HEK293 (cell line): ENCODE measurements at regions not wholly inside any gene's neighbourhood (a gene's known extent, or its start where the extent isn't known, plus 50 kb on each side); places are given as distances from the start of the nearest gene placed in this dataset.

Source experiments
- ATF2 ChIP-seq: fragments of 450-650 bp; formaldehyde crosslinking; IDR thresholded peaks from 2 replicates; pipeline ENCODE4 v1.5.1; 2016; ENCODE audit warnings: missing biosample characterization, missing genetic modification characterization, low read depth
- CTCF ChIP-seq: fragments of 450-650 bp; formaldehyde crosslinking; IDR thresholded peaks from 2 replicates; pipeline ENCODE4 v1.5.1; 2016; ENCODE audit warnings: missing biosample characterization, missing genetic modification characterization
- SP2 ChIP-seq: fragments of 450-650 bp; formaldehyde crosslinking; IDR thresholded peaks from 2 replicates; pipeline ENCODE4 v1.5.1; 2016; ENCODE audit warnings: missing biosample characterization, missing genetic modification characterization
- TCF7L2 ChIP-seq: IDR thresholded peaks from 2 replicates; pipeline ENCODE4 v1.6.1; 2011; ENCODE audit warnings: low read depth, mild to moderate bottlenecking, inconsistent platforms, low read length, moderate library complexity, borderline replicate concordance
- TSHZ1 ChIP-seq: fragments of 450-650 bp; formaldehyde crosslinking; IDR thresholded peaks from 2 replicates; pipeline ENCODE4 v1.5.1; 2016; ENCODE audit warnings: missing biosample characterization, missing genetic modification characterization, borderline replicate concordance
- ZBTB21 ChIP-seq: fragments of 450-650 bp; formaldehyde crosslinking; IDR thresholded peaks from 2 replicates; pipeline ENCODE4 v1.5.1; 2017; ENCODE audit warnings: missing biosample characterization, missing genetic modification characterization
- ZBTB7A ChIP-seq: fragments of 450-650 bp; formaldehyde crosslinking; IDR thresholded peaks from 2 replicates; pipeline ENCODE4 v1.5.1; 2016; ENCODE audit warnings: low read depth, missing biosample characterization, missing genetic modification characterization
- ZNF133 ChIP-seq: fragments of 450-650 bp; formaldehyde crosslinking; IDR thresholded peaks from 2 replicates; pipeline ENCODE4 v1.5.1; 2016; ENCODE audit warnings: missing biosample characterization, missing genetic modification characterization
- ZNF146 ChIP-seq: fragments of 450-650 bp; formaldehyde crosslinking; IDR thresholded peaks from 2 replicates; pipeline ENCODE4 v1.5.1; 2016; ENCODE audit warnings: missing biosample characterization, missing genetic modification characterization
- ZNF660 ChIP-seq: fragments of 450-650 bp; IDR thresholded peaks from 2 replicates; pipeline ENCODE4 v1.5.1; 2018; ENCODE audit warnings: missing biosample characterization, mild to moderate bottlenecking, missing genetic modification characterization
- ZSCAN30 ChIP-seq: fragments of 450-650 bp; IDR thresholded peaks from 2 replicates; pipeline ENCODE4 v1.5.1; 2018; ENCODE audit warnings: missing biosample characterization, mild to moderate bottlenecking, missing genetic modification characterization, moderate library complexity

- no peak for TF ChIP-seq ZBTB7A (tag by site-specific recombination)
- no peak for TF ChIP-seq SP2
- no peak for TF ChIP-seq TSHZ1 (tag by site-specific recombination)
- TF ChIP-seq TCF7L2, result no peak
- no peak for TF ChIP-seq ZNF133
- no peak for TF ChIP-seq ZSCAN30 (tag by site-specific recombination)
- no peak for TF ChIP-seq ZBTB21 (tag by site-specific recombination)
- no peak for TF ChIP-seq CTCF (tag by site-specific recombination)
- TF ChIP-seq ATF2 (tag by site-specific recombination), result no peak
- no peak for TF ChIP-seq ZNF660
- TF ChIP-seq ZNF146 (tag by site-specific recombination), result no peak
Measured at GRCh38 chr2:57156231-57156924, 890.2 kb upstream of the VRK2 start.
